ENCODE measurements at regions not wholly inside any gene's neighbourhood (a gene's known extent, or its start where the extent isn't known, plus 50 kb on each side); places are given as distances from the start of the nearest gene placed in this dataset.

DNA sequence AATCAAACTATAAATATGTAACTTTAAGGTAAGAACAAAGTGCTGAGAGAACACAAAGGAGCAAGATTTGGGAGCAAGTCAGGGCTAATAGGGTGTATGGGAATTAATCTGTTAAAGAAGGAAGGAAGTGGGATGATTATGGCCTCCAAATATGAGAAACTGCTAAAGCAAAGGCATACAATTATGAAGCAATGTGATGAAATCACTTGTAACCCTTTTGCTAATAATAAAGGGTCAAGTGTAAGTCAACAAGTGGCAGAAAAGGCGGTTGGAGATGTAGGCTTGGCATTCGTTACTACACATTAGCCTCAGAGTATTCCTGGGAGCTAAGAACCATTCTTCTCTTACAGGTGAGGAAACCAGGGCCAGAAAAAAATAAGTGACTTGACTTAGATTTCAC, 1002.3 kb upstream of the TENM4 start:
- Histone ChIP-seq H3K23me2 (ENCODE audit: insufficient read length, low read depth, low read length, poor library complexity, severe bottlenecking) (no peaks in the 10 kb centered on the region), H2BK120ac (ENCODE audit: low read depth, low read length, poor library complexity, severe bottlenecking) (no peak overlapping the region), H4K5ac (ENCODE audit: insufficient read length, low read depth, low read length) (no peak overlapping the region), H3K9ac (ENCODE audit: extremely low read depth, insufficient read length, low read length) (no peak overlapping the region), H3K27ac (ENCODE audit: insufficient read length, low read depth, low read length) (no peak overlapping the region), H3K4ac (ENCODE audit: low read depth, low read length) (no peak overlapping the region), H3K4me2 (ENCODE audit: insufficient read depth, insufficient read length, low read length) (no peak overlapping the region), H2BK20ac (ENCODE audit: low read depth, low read length, poor library complexity, severe bottlenecking) (no peak overlapping the region), H4K20me1 (ENCODE audit: control insufficient read depth, insufficient read depth, insufficient read length) (no peaks in the 10 kb centered on the region), H3K27me3 (ENCODE audit: insufficient read depth, low read length) (no peaks in the 10 kb centered on the region), H3T11ph (ENCODE audit: low read length) (no peak overlapping the region), H4K91ac (ENCODE audit: insufficient read length, low read depth, low read length) (no peak overlapping the region), H4K8ac (replicated peaks; ENCODE audit: insufficient read length, low read depth, low read length) (no peak overlapping the region), H3K4me1 (ENCODE audit: insufficient read depth, low read length) (no peaks in the 10 kb centered on the region), H3K23ac (ENCODE audit: insufficient read length, low read depth, low read length) (no peak overlapping the region), H2BK5ac (ENCODE audit: insufficient read length, low read length) (no peak overlapping the region), H3K79me2 (ENCODE audit: insufficient read depth, low read length) (no peaks in the 10 kb centered on the region), H3K18ac (ENCODE audit: insufficient read length, low read depth, low read length) (no peak overlapping the region), H2BK12ac (ENCODE audit: insufficient read length, low read depth, low read length) (no peak overlapping the region), H2AK5ac (ENCODE audit: insufficient read length, low read length) (no peak overlapping the region), H2BK15ac (ENCODE audit: low read depth, low read length) (no peak overlapping the region), H3K14ac (ENCODE audit: insufficient read depth, low read length) (no peak overlapping the region), H3K79me1 (ENCODE audit: insufficient read depth, low read depth, low read length, poor library complexity, severe bottlenecking) (no peaks in the 10 kb centered on the region), H3K56ac (ENCODE audit: insufficient read length, low read depth, low read length) (no peak overlapping the region), H2AFZ (ENCODE audit: low read length) (no peak overlapping the region), H3K9me3 (ENCODE audit: control insufficient read depth, low read depth, low read length) (no peaks in the 10 kb centered on the region)
- no peaks in the 10 kb centered on the region for H3K4me1 Mint-ChIP-seq
- no peaks in the 10 kb centered on the region; a peak in 1 of 5 replicates for H3K9me3 Mint-ChIP-seq
- WGBS (ENCODE audit: extremely low coverage, insufficient read length, low lambda C conversion rate) = no CpG with 5 or more reads among the region's 2 CpGs
- no peaks in the 10 kb centered on the region; the same call in 1 of the 2 replicates for H3K27me3 Mint-ChIP-seq (ENCODE audit: low read depth)
- H3K27ac Mint-ChIP-seq = no peak overlapping the region
- no peak for DNase-seq
- no peaks in the 10 kb centered on the region for H3K36me3 Mint-ChIP-seq (ENCODE audit: insufficient read depth in 1 of 3, low read depth in 3 of 3)
- no peak for TF ChIP-seq CTCF (conservative IDR thresholded peaks at IDR 0.05)
- no peak overlapping the region for H3K4me3 Mint-ChIP-seq

All from H9 (cell line).